22Rv1 (cell line): ENCODE measurements at regions not wholly inside any gene's neighbourhood (a gene's known extent, or its start where the extent isn't known, plus 50 kb on each side); places are given as distances from the start of the nearest gene placed in this dataset.

Experiments used
- CTCF ChIP-seq: fragments of 450-650 bp; IDR thresholded peaks from 2 replicates; pipeline ENCODE4 v1.5.1; 2017; ENCODE audit warnings: mild to moderate bottlenecking
- ZFX ChIP-seq: fragments of 450-650 bp; IDR thresholded peaks from 2 replicates; pipeline ENCODE4 v1.6.1; 2017; ENCODE audit warnings: antibody characterized with exemption, borderline replicate concordance

- no peak for TF ChIP-seq CTCF
- TF ChIP-seq ZFX = no peak
These were observed 233.1 kb upstream of the RASA1 start for GRCh38 chr5:87034557-87034956.
